Testis (tissue), 2 donors: ENCODE measurements at regions not wholly inside any gene's neighbourhood (a gene's known extent, or its start where the extent isn't known, plus 50 kb on each side); places are given as distances from the start of the nearest gene placed in this dataset.

Source experiments
- POLR2A ChIP-seq: fragments of 450-650 bp; IDR thresholded peaks from one replicate; pipeline ENCODE4 v1.6.1; 2017; ENCODE audit warnings: antibody characterized with exemption, mild to moderate bottlenecking, moderate library complexity
- TF ChIP-seq, protein P1 (sequence below), 3 experiments: fragments of 450-650 bp in 2 of 3; fragments of 200-600 bp in 1 of 3; sonication (generic) in 1 of 3; IDR thresholded peaks; one replicate each; pipeline ENCODE4 v1.5.1; 2016 to 2019; ENCODE audit warnings: antibody characterized with exemption in 3 of 3, mild to moderate bottlenecking in 2 of 3, moderate library complexity in 1 of 3

- no peak for TF ChIP-seq POLR2A
- TF ChIP-seq, protein P1, sequence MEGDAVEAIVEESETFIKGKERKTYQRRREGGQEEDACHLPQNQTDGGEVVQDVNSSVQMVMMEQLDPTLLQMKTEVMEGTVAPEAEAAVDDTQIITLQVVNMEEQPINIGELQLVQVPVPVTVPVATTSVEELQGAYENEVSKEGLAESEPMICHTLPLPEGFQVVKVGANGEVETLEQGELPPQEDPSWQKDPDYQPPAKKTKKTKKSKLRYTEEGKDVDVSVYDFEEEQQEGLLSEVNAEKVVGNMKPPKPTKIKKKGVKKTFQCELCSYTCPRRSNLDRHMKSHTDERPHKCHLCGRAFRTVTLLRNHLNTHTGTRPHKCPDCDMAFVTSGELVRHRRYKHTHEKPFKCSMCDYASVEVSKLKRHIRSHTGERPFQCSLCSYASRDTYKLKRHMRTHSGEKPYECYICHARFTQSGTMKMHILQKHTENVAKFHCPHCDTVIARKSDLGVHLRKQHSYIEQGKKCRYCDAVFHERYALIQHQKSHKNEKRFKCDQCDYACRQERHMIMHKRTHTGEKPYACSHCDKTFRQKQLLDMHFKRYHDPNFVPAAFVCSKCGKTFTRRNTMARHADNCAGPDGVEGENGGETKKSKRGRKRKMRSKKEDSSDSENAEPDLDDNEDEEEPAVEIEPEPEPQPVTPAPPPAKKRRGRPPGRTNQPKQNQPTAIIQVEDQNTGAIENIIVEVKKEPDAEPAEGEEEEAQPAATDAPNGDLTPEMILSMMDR (IDR thresholded peaks at IDR 0.05): no peak
Observed at GRCh38 chr1:58902830-58903513, 119.1 kb upstream of the JUN start.
